ENCODE measurements at regions not wholly inside any gene's neighbourhood (a gene's known extent, or its start where the extent isn't known, plus 50 kb on each side); places are given as distances from the start of the nearest gene placed in this dataset.

GRCh38 chr6:15809367-15809766, 146.5 kb upstream of the DTNBP1 start:
- ATAC-seq (replicated peaks in 1 of 4) = no peak
- no peak for DNase-seq
- no peaks in the 10 kb centered on the region for H3K4me1 ChIP-seq (ENCODE audit: control insufficient read depth in 1 of 2, extremely low read depth in 1 of 2, insufficient read depth in 2 of 2, low read length in 2 of 2)
- H3K27me3 Mint-ChIP-seq = peaks cover 17 to 20% of the 10 kb centered on the region in 2 donors
- H3K9me3 ChIP-seq = no peaks in the 10 kb centered on the region
- H3K4me3 ChIP-seq (ENCODE audit: control insufficient read depth in 1 of 2, extremely low read depth in 1 of 2, low read length in 1 of 2) = no peak overlapping the region
- ChIA-PET POLR2A (no interaction called here), CTCF (no interaction called here)
- no peaks in the 10 kb centered on the region for H3K36me3 ChIP-seq (ENCODE audit: control insufficient read depth in 2 of 2, extremely low read depth in 1 of 2, insufficient read depth in 1 of 2, low read length in 1 of 2)
- H3K36me3 Mint-ChIP-seq = no peaks in the 10 kb centered on the region
- H3K27ac Mint-ChIP-seq = no peak overlapping the region
- H3K27me3 ChIP-seq (replicated peaks in 1 of 2; ENCODE audit: control insufficient read depth in 2 of 2, extremely low read depth in 1 of 2, insufficient read depth in 2 of 2, low read length in 1 of 2) = peaks cover 0 to 6% of the 10 kb centered on the region in 2 experiments
- H3K9me3 Mint-ChIP-seq = no peaks in the 10 kb centered on the region
- H3K27ac ChIP-seq (ENCODE audit: low read length) = no peak overlapping the region
- H3K4me1 Mint-ChIP-seq = peaks cover 0 to 2% (median 0%) of the 10 kb centered on the region in 3 donors
- 100% methylated on average over 1 of the region's 2 CpGs for WGBS (ENCODE audit: insufficient coverage)
- no peak overlapping the region for H3K4me3 Mint-ChIP-seq

GRCh38 chr6:15804164-15805154, 141.6 kb upstream of the DTNBP1 start:
- H3K27me3 Mint-ChIP-seq = peaks cover 6 to 8% of the 10 kb centered on the region in 2 donors
- Histone ChIP-seq H3K27me3 (replicated peaks in 1 of 2; ENCODE audit: control insufficient read depth in 2 of 2, extremely low read depth in 1 of 2, insufficient read depth in 2 of 2, low read length in 1 of 2) (no peaks in the 10 kb centered on the region), H3K36me3 (ENCODE audit: control insufficient read depth in 2 of 2, extremely low read depth in 1 of 2, insufficient read depth in 1 of 2, low read length in 1 of 2) (no peaks in the 10 kb centered on the region), H3K27ac (ENCODE audit: low read length) (no peak overlapping the region), H3K9me3 (no peaks in the 10 kb centered on the region), H3K4me3 (ENCODE audit: control insufficient read depth in 1 of 2, extremely low read depth in 1 of 2, low read length in 1 of 2) (no peak overlapping the region), H3K4me1 (ENCODE audit: control insufficient read depth in 1 of 2, extremely low read depth in 1 of 2, insufficient read depth in 2 of 2, low read length in 2 of 2) (no peaks in the 10 kb centered on the region)
- ATAC-seq (replicated peaks in 1 of 4) (no peak), DNase-seq (no peak)
- H3K4me3 Mint-ChIP-seq = no peak overlapping the region
- no peaks in the 10 kb centered on the region for H3K4me1 Mint-ChIP-seq
- no peak overlapping the region for H3K27ac Mint-ChIP-seq
- 81% methylated on average over 9 of the region's 13 CpGs for WGBS (ENCODE audit: insufficient coverage)
- POLR2A ChIA-PET = interaction anchor here in 1 of 2 donors (0.6 kb wide), 1 partner anchor 324 kb away, joined by 3 read pairs; the partner anchor contains the start of gene MYLIP
- no peaks in the 10 kb centered on the region for H3K36me3 Mint-ChIP-seq
- no peaks in the 10 kb centered on the region for H3K9me3 Mint-ChIP-seq
- CTCF ChIA-PET = no interaction called here

- ChIA-PET CTCF (no interaction called here), POLR2A (no interaction called here)
- Mint-ChIP-seq H3K4me1 (no peaks in the 10 kb centered on the region), H3K4me3 (no peak overlapping the region), H3K36me3 (no peaks in the 10 kb centered on the region), H3K27me3 (peaks cover 0 to 3% of the 10 kb centered on the region in 2 donors), H3K9me3 (peaks cover 10 to 12% (median 12%) of the 10 kb centered on the region in 3 donors), H3K27ac (no peak overlapping the region)
- no peaks in the 10 kb centered on the region for H3K9me3 ChIP-seq
- DNase-seq (no peak), ATAC-seq (replicated peaks in 1 of 4) (no peak)
- no peaks in the 10 kb centered on the region for H3K27me3 ChIP-seq (replicated peaks in 1 of 2; ENCODE audit: control insufficient read depth in 2 of 2, extremely low read depth in 1 of 2, insufficient read depth in 2 of 2, low read length in 1 of 2)
- no peak overlapping the region for H3K27ac ChIP-seq (ENCODE audit: low read length)
- no peak overlapping the region for H3K4me3 ChIP-seq (ENCODE audit: control insufficient read depth in 1 of 2, extremely low read depth in 1 of 2, low read length in 1 of 2)
- 100% methylated on average over 1 of the region's 5 CpGs for WGBS (ENCODE audit: insufficient coverage)
- no peaks in the 10 kb centered on the region for H3K4me1 ChIP-seq (ENCODE audit: control insufficient read depth in 1 of 2, extremely low read depth in 1 of 2, insufficient read depth in 2 of 2, low read length in 2 of 2)
- no peaks in the 10 kb centered on the region for H3K36me3 ChIP-seq (ENCODE audit: control insufficient read depth in 2 of 2, extremely low read depth in 1 of 2, insufficient read depth in 1 of 2, low read length in 1 of 2)
These were observed 139.6 kb upstream of the DTNBP1 start for GRCh38 chr6:15802466-15802865.

DNA sequence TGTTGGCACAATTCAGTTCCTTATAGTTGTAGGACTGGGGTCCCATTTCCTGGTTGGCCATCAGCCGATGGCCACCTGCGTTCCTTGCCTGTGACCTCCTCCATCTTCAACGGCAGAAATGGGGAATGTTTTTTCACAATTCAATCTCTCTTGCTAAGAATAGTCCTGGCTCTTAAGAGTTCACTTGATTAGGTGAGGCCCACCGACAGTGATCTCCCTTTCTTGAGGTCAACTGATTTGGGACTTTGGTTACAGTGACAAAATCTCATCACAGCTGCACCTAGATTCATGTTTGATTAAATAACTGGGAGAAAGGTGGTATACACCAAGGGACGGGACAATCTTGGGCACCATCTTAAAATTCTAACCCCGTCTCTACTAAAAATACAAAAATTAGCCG, 139.1 kb upstream of the DTNBP1 start:
- WGBS (ENCODE audit: insufficient coverage) = no CpG with 5 or more reads among the region's 7 CpGs
- H3K9me3 Mint-ChIP-seq = peaks cover 16 to 17% (median 16%) of the 10 kb centered on the region in 3 donors
- Histone ChIP-seq H3K4me1 (ENCODE audit: control insufficient read depth in 1 of 2, extremely low read depth in 1 of 2, insufficient read depth in 2 of 2, low read length in 2 of 2) (no peaks in the 10 kb centered on the region), H3K27ac (ENCODE audit: low read length) (no peak overlapping the region), H3K9me3 (no peaks in the 10 kb centered on the region), H3K27me3 (replicated peaks in 1 of 2; ENCODE audit: control insufficient read depth in 2 of 2, extremely low read depth in 1 of 2, insufficient read depth in 2 of 2, low read length in 1 of 2) (no peaks in the 10 kb centered on the region), H3K4me3 (ENCODE audit: control insufficient read depth in 1 of 2, extremely low read depth in 1 of 2, low read length in 1 of 2) (no peak overlapping the region), H3K36me3 (ENCODE audit: control insufficient read depth in 2 of 2, extremely low read depth in 1 of 2, insufficient read depth in 1 of 2, low read length in 1 of 2) (no peaks in the 10 kb centered on the region)
- CTCF ChIA-PET = interaction anchor here in 1 of 2 donors (1.1 kb wide), 1 partner anchor 176 kb away, joined by 3 read pairs; no protein-coding TSS in a partner anchor
- ATAC-seq (replicated peaks in 1 of 4) (no peak), DNase-seq (no peak)
- peaks cover 0 to 3% of the 10 kb centered on the region in 2 donors for H3K27me3 Mint-ChIP-seq
- no peaks in the 10 kb centered on the region for H3K4me1 Mint-ChIP-seq
- H3K4me3 Mint-ChIP-seq = no peak overlapping the region
- no peaks in the 10 kb centered on the region for H3K36me3 Mint-ChIP-seq
- POLR2A ChIA-PET = no interaction called here
- no peak overlapping the region for H3K27ac Mint-ChIP-seq

GRCh38 chr6:15800841-15801617, 138.2 kb upstream of the DTNBP1 start:
- H3K36me3 ChIP-seq (ENCODE audit: control insufficient read depth in 2 of 2, extremely low read depth in 1 of 2, insufficient read depth in 1 of 2, low read length in 1 of 2) = no peaks in the 10 kb centered on the region

GRCh38 chr6:15798533-15799255, 135.9 kb upstream of the DTNBP1 start:
- DNase-seq = no peak
- Histone ChIP-seq H3K4me1 (ENCODE audit: control insufficient read depth in 1 of 2, extremely low read depth in 1 of 2, insufficient read depth in 2 of 2, low read length in 2 of 2) (no peaks in the 10 kb centered on the region), H3K27me3 (replicated peaks in 1 of 2; ENCODE audit: control insufficient read depth in 2 of 2, extremely low read depth in 1 of 2, insufficient read depth in 2 of 2, low read length in 1 of 2) (no peaks in the 10 kb centered on the region), H3K4me3 (ENCODE audit: control insufficient read depth in 1 of 2, extremely low read depth in 1 of 2, low read length in 1 of 2) (no peak overlapping the region), H3K27ac (ENCODE audit: low read length) (no peak overlapping the region), H3K9me3 (no peaks in the 10 kb centered on the region), H3K36me3 (ENCODE audit: control insufficient read depth in 2 of 2, extremely low read depth in 1 of 2, insufficient read depth in 1 of 2, low read length in 1 of 2) (no peaks in the 10 kb centered on the region)
- Mint-ChIP-seq H3K4me1 (no peaks in the 10 kb centered on the region), H3K27ac (no peak overlapping the region), H3K9me3 (peaks cover 16 to 20% (median 18%) of the 10 kb centered on the region in 3 donors), H3K36me3 (no peaks in the 10 kb centered on the region), H3K27me3 (peaks cover 0 to 3% of the 10 kb centered on the region in 2 donors), H3K4me3 (no peak overlapping the region)
- no peak for ATAC-seq (replicated peaks in 1 of 4)
- ChIA-PET POLR2A (no interaction called here), CTCF (no interaction called here)
- 77% methylated on average over 1 of the region's 2 CpGs for WGBS (ENCODE audit: insufficient coverage)

More at GRCh38 chr6:15800841-15801617, 138.2 kb upstream of the DTNBP1 start:
- no peaks in the 10 kb centered on the region for H3K27me3 ChIP-seq (replicated peaks in 1 of 2; ENCODE audit: control insufficient read depth in 2 of 2, extremely low read depth in 1 of 2, insufficient read depth in 2 of 2, low read length in 1 of 2)
- Mint-ChIP-seq H3K27ac (no peak overlapping the region), H3K9me3 (peaks cover 16 to 18% (median 18%) of the 10 kb centered on the region in 3 donors), H3K36me3 (no peaks in the 10 kb centered on the region), H3K4me3 (no peak overlapping the region), H3K4me1 (no peaks in the 10 kb centered on the region), H3K27me3 (peaks cover 0 to 3% of the 10 kb centered on the region in 2 donors)
- no peak overlapping the region for H3K4me3 ChIP-seq (ENCODE audit: control insufficient read depth in 1 of 2, extremely low read depth in 1 of 2, low read length in 1 of 2)
- WGBS (ENCODE audit: insufficient coverage) = 90% methylated on average over 6 of the region's 11 CpGs
- ATAC-seq (replicated peaks in 1 of 4) (no peak), DNase-seq (no peak)
- ChIA-PET CTCF (interaction anchor here in 1 of 2 donors (1.1 kb wide), 1 partner anchor 175 kb away, joined by 3 read pairs; no protein-coding TSS in a partner anchor), POLR2A (interaction anchor here in 1 of 2 donors (0.6 kb wide), 1 partner anchor 11 kb away, joined by 3 read pairs; no protein-coding TSS in a partner anchor)
- H3K4me1 ChIP-seq (ENCODE audit: control insufficient read depth in 1 of 2, extremely low read depth in 1 of 2, insufficient read depth in 2 of 2, low read length in 2 of 2) = no peaks in the 10 kb centered on the region
- H3K9me3 ChIP-seq = no peaks in the 10 kb centered on the region
- no peak overlapping the region for H3K27ac ChIP-seq (ENCODE audit: low read length)
